ENCODE measurements at regions not wholly inside any gene's neighbourhood (a gene's known extent, or its start where the extent isn't known, plus 50 kb on each side); places are given as distances from the start of the nearest gene placed in this dataset.

GRCh38 chr17:36730857-36731490, 129.6 kb downstream of the MRM1 start:
- H3K27me3 Mint-ChIP-seq (ENCODE audit: unreplicated experiment): peaks cover 92% of the 10 kb centered on the region
- intact Hi-C loops (cut with micrococcal nuclease; ENCODE audit: unreplicated experiment): no loop called here
- peak; percentile 80 for DNase-seq
- H3K36me3 Mint-ChIP-seq (ENCODE audit: insufficient read depth, unreplicated experiment): no peaks in the 10 kb centered on the region
- TF ChIP-seq, protein P1, sequence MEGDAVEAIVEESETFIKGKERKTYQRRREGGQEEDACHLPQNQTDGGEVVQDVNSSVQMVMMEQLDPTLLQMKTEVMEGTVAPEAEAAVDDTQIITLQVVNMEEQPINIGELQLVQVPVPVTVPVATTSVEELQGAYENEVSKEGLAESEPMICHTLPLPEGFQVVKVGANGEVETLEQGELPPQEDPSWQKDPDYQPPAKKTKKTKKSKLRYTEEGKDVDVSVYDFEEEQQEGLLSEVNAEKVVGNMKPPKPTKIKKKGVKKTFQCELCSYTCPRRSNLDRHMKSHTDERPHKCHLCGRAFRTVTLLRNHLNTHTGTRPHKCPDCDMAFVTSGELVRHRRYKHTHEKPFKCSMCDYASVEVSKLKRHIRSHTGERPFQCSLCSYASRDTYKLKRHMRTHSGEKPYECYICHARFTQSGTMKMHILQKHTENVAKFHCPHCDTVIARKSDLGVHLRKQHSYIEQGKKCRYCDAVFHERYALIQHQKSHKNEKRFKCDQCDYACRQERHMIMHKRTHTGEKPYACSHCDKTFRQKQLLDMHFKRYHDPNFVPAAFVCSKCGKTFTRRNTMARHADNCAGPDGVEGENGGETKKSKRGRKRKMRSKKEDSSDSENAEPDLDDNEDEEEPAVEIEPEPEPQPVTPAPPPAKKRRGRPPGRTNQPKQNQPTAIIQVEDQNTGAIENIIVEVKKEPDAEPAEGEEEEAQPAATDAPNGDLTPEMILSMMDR (IDR thresholded peaks at IDR 0.05; ENCODE audit: unreplicated experiment): no peak
- H3K4me3 Mint-ChIP-seq (ENCODE audit: low read depth, unreplicated experiment): no peak overlapping the region
- BruUV-seq (replicated peaks): no TSS peak
- CTCF ChIA-PET: no interaction called here
- H3K4me1 Mint-ChIP-seq (ENCODE audit: low read depth, unreplicated experiment): no peaks in the 10 kb centered on the region
- H3K27ac Mint-ChIP-seq (ENCODE audit: unreplicated experiment): no peak overlapping the region
- no peaks in the 10 kb centered on the region for H3K9me3 Mint-ChIP-seq (ENCODE audit: low read depth, unreplicated experiment)

- Mint-ChIP-seq H3K27me3 (ENCODE audit: unreplicated experiment) (peaks cover 92% of the 10 kb centered on the region), H3K9me3 (ENCODE audit: low read depth, unreplicated experiment) (no peaks in the 10 kb centered on the region), H3K36me3 (ENCODE audit: insufficient read depth, unreplicated experiment) (no peaks in the 10 kb centered on the region), H3K4me1 (ENCODE audit: low read depth, unreplicated experiment) (no peaks in the 10 kb centered on the region), H3K27ac (ENCODE audit: unreplicated experiment) (no peak overlapping the region), H3K4me3 (ENCODE audit: low read depth, unreplicated experiment) (no peak overlapping the region)
- CTCF ChIA-PET: interaction anchor here (1.0 kb wide), 1 partner anchor 16 kb away, joined by 3 read pairs; no protein-coding TSS in a partner anchor
- no TSS peak for BruUV-seq (replicated peaks)
- intact Hi-C loops (cut with micrococcal nuclease; ENCODE audit: unreplicated experiment): no loop called here
- TF ChIP-seq, protein P1 (IDR thresholded peaks at IDR 0.05; ENCODE audit: unreplicated experiment): no peak
- DNase-seq: no peak
These were observed 130.4 kb downstream of the MRM1 start for GRCh38 chr17:36731811-36732210.

GRCh38 chr17:36732351-36732750, 131.0 kb downstream of the MRM1 start:
- no peaks in the 10 kb centered on the region for H3K4me1 Mint-ChIP-seq (ENCODE audit: low read depth, unreplicated experiment)
- BruUV-seq (replicated peaks): no TSS peak
- H3K4me3 Mint-ChIP-seq (ENCODE audit: low read depth, unreplicated experiment): no peak overlapping the region

GRCh38 chr17:36736201-36737156, 135.1 kb downstream of the MRM1 start:
- Mint-ChIP-seq H3K27ac (ENCODE audit: unreplicated experiment) (no peak overlapping the region), H3K27me3 (ENCODE audit: unreplicated experiment) (peaks cover 92% of the 10 kb centered on the region), H3K36me3 (ENCODE audit: insufficient read depth, unreplicated experiment) (no peaks in the 10 kb centered on the region), H3K4me1 (ENCODE audit: low read depth, unreplicated experiment) (no peaks in the 10 kb centered on the region), H3K9me3 (ENCODE audit: low read depth, unreplicated experiment) (no peaks in the 10 kb centered on the region), H3K4me3 (ENCODE audit: low read depth, unreplicated experiment) (no peak overlapping the region)
- intact Hi-C loops (cut with micrococcal nuclease; ENCODE audit: unreplicated experiment): no loop called here
- no TSS peak for BruUV-seq (replicated peaks)
- TF ChIP-seq, protein P1 (IDR thresholded peaks at IDR 0.05; ENCODE audit: unreplicated experiment): no peak
- no peak for DNase-seq
- CTCF ChIA-PET: interaction anchor here (0.5 to 0.6 kb wide), 3 partner anchors 24 to 741 kb away, joined by 3 read pairs; no protein-coding TSS in a partner anchor

More at GRCh38 chr17:36732351-36732750, 131.0 kb downstream of the MRM1 start:
- Mint-ChIP-seq H3K27ac (ENCODE audit: unreplicated experiment) (no peak overlapping the region), H3K9me3 (ENCODE audit: low read depth, unreplicated experiment) (no peaks in the 10 kb centered on the region), H3K27me3 (ENCODE audit: unreplicated experiment) (peaks cover 92% of the 10 kb centered on the region), H3K36me3 (ENCODE audit: insufficient read depth, unreplicated experiment) (no peaks in the 10 kb centered on the region)
- TF ChIP-seq, protein P1 (IDR thresholded peaks at IDR 0.05; ENCODE audit: unreplicated experiment): no peak
- CTCF ChIA-PET: interaction anchor here (1.0 kb wide), 1 partner anchor 15 kb away, joined by 3 read pairs; no protein-coding TSS in a partner anchor
- intact Hi-C loops (cut with micrococcal nuclease; ENCODE audit: unreplicated experiment): no loop called here
- no peak for DNase-seq

All from Calu3 (cell line).